ENCODE measurements at regions not wholly inside any gene's neighbourhood (a gene's known extent, or its start where the extent isn't known, plus 50 kb on each side); places are given as distances from the start of the nearest gene placed in this dataset.
"Not testable (repeated sequence)": the region's sequence is repeated elsewhere in the genome, so short reads cannot be mapped to it uniquely, and the experiment has no call there.

GRCh38 chr6:112575309-112575834, 228.2 kb downstream of the RFPL4B start:
- intact Hi-C loops (cut with micrococcal nuclease) = no loop called here

- intact Hi-C loops (cut with micrococcal nuclease) = no loop called here
These were observed 229.3 kb downstream of the RFPL4B start for GRCh38 chr6:112576423-112576822.

DNA sequence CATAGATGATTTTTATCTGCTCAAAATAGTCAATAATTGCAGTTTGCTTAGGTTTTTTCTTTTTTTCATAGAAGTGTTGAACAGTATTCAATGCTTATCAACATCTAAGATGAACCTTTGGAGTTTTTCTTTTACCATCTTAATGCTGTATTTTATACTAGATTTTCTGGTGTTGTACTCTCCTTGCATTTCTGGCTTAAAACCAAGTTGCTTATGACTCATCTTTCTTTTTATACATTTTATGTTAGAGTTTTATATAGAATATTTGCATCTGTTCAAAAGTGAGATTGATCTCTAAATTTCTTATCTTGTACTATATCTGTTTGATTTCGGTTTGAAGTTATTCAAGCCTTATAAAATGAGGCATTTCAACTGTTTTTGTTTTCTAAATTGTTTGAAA, 232.5 kb downstream of the RFPL4B start:
- intact Hi-C loops (cut with micrococcal nuclease) = no loop called here

- intact Hi-C loops (cut with micrococcal nuclease) = no loop called here
These were observed 233.9 kb downstream of the RFPL4B start for GRCh38 chr6:112581015-112581414.

DNA sequence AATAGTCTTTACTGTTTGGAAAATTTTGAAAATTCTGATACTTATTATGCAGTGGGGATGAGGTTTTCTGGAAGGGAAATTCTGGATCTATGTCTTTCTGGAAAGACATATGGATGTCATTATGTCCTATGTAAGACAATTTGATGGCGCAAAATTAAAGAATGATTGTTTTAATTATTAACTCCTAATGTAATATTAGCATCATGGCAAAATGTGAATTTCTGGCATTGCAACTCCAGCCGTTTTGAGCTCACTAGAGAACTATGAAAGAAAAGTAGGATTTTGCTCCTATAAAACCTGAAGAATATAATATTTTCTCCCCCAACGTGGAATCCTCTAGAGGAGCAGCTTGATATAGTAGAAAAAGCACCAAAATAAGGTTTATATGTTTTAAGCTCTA, 243.2 kb downstream of the RFPL4B start:
- intact Hi-C loops (cut with micrococcal nuclease) = no loop called here

- intact Hi-C loops (cut with micrococcal nuclease) = no loop called here
These were observed 244.2 kb downstream of the RFPL4B start for GRCh38 chr6:112591329-112591728.

- intact Hi-C loops (cut with micrococcal nuclease) = no loop called here
These were observed 245.0 kb downstream of the RFPL4B start for GRCh38 chr6:112592159-112592558.

GRCh38 chr6:112594886-112595594, 247.9 kb downstream of the RFPL4B start:
- intact Hi-C loops (cut with micrococcal nuclease) = no loop called here

- intact Hi-C loops (cut with micrococcal nuclease) = no loop called here
These were observed 248.7 kb downstream of the RFPL4B start for GRCh38 chr6:112595841-112596240.

- intact Hi-C loops (cut with micrococcal nuclease) = no loop called here
These were observed 250.0 kb downstream of the RFPL4B start for GRCh38 chr6:112597176-112597575.

DNA sequence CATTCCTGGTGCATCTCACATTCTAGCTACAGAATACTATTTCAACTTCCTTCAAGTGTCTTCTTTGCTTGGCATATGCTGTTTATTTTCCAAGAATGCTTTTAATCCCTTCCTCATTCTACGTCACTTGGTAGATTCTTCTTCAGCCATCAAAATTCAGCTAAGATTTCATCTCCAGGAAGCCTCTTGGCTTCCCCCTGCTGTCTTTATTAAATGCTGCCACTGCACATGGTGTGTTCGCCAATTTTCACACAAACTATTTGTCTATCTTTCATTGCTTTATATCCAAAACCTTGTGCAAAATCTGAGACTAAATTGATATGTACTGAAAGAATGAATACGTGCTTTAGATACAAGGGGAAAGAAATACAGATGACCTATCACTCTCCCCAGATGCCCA, 253.0 kb downstream of the RFPL4B start:
- intact Hi-C loops (cut with micrococcal nuclease) = no loop called here

- intact Hi-C loops (cut with micrococcal nuclease) = no loop called here
These were observed 256.6 kb downstream of the RFPL4B start for GRCh38 chr6:112603726-112604125.

DNA sequence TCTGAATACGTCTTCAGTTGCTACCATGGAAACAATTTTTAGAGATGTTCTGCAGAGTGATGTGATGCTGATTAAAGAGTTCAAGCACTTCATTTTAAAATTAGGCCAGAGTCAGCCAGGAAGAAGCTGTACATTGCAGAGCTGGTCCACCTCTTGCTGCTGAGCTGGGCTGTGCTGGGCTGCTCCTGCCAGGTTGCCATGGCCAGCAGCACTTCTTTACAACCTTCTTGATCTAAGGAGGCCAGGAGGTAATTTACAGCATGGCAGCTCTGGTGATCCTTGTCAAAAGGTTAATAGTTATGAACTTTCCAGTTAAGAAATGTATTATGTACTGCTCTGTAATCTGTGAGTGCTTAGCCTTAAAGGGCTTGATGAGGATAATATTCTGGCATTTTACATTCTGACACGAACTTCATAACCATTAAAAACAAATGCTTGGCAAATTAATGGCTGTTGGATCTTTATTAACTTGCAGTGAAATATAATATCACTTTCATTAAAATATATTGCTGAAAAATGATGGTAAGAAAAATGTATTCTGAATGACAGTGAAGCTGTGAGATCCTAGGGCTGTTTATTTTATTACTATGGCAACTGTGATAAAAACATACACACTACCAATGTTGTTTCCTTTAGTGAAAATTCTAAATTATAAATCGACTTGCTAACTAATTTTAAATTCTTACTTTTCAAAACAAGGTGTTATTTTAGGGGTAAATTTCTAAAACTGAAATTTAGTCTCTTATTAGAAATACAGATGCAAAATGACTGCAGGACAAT, 259.7 kb downstream of the RFPL4B start:
- intact Hi-C loops (cut with micrococcal nuclease) = no loop called here

DNA sequence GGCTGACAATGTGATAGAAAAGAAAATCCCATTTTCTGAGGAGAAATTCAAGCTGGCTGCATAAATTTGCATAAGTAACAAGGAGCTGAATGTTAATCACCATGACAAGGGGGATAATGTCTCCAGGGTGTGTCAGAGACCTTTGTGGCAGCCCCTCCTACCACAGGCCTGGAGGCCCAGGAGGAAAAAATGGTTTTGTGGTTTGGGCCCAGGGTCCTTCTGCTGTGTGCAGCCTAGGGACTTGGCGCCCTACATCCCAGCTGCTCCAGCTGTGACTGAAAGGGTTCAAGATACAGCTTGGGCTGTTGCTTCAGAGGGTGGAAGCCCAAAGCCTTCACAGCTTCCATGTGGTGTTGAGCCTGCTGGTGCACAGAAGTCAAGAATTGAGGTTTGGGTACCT, 261.8 kb downstream of the RFPL4B start:
- intact Hi-C loops (cut with micrococcal nuclease) = not testable (repeated sequence)

DNA sequence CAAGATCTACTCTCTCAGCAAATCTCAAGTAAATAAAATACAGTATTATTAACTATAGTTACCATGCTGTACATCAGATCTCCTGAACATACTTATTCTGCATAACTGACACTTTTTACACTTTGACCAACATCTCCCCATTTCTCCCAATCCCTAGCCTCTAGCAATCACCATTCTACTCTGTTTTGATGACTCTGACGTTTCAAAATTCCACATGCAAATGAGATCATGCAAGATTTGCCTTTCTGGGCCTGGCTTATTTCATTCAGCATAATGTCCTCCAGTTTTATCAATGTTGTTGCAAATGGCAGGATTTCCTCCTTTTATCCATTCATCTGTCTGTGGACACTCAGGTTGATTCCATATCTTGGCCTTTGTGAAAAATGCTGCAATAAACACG, 266.3 kb downstream of the RFPL4B start:
- intact Hi-C loops (cut with micrococcal nuclease) = no loop called here

- intact Hi-C loops (cut with micrococcal nuclease) = no loop called here
These were observed 271.7 kb downstream of the RFPL4B start for GRCh38 chr6:112618849-112619248.

DNA sequence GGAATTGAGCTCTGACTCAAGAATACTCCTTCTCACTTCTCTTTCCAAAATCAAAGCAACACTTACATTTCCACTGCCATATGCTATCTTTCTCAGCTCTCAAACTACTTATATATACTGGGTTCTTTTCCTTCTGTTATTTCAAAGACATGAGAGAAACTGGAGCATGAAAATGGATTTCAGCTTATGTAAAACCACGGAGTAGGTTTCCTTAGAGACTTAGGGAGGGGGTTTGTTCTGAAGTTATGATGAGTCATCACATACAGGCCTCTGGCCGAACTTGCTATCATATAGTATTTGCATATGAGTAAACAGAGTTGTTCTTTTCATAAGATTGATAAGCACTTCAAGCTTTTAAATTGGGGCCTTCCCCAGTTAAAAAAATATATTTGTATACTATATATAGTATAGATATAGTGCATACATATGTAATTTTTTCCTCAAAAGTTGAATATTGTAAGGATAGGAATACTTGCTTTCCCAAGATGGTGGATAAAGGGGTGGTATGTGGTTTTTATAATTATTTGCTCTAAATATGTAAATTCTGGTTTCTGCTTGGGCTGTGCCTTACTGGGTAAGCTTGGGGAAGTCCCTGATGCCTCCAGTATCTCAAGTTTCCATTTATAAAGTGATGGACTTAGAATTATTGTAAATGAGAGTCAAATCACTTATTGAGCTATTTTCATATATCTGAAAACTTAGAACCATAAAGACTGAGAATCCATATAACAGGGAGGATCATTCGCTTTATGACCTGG, 273.9 kb downstream of the RFPL4B start:
- intact Hi-C loops (cut with micrococcal nuclease) = no loop called here

- intact Hi-C loops (cut with micrococcal nuclease) = no loop called here
These were observed 274.9 kb downstream of the RFPL4B start for GRCh38 chr6:112622036-112622435.

DNA sequence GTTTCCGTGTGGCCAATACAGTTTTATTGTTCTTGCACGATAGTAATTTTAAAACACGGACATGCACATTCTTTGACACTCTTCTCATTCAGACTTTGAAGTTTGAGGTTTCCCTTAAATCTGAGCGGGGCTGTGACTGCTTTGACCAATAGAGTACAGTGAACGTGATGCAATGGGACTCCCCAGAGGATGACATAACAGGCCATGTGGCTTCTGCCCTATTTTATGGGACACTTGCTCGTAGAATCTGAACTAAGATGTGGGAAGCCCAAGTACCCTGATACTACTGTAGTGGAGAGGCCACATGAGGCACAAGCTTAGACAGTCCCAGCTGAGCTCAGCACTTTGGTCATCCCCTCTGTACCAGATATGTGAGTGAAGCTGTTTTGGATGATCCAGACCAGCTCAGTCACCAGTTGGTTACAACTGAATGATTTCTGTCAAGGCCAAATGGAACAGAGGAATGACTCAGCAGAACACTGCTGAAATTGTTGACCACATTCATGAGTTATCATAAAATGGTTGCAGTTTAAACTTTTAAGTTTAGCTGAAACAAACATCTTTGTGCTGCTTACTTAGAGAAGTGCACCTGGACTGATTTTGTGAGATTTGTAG, 279.4 kb downstream of the RFPL4B start:
- intact Hi-C loops (cut with micrococcal nuclease) = no loop called here

DNA sequence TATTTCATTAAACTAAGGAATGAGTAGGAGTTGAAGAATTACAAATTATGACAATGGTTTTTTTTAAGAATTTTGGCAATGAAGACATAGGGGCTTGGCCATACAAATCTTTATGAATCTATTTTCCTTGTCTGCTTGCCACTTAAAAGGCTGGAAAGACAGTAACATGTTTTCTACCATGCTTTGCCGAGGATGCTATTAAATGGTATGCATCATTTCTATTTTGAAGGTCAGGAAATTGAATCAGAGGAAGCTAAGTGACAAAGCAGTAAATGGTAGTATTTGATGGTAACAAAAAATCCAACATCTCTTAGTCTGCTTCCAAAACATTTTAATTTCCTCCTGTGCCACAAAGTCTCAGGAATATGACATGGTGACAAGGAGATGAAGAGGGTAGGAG, 287.2 kb downstream of the RFPL4B start:
- intact Hi-C loops (cut with micrococcal nuclease) = no loop called here

GRCh38 chr6:112636650-112637262, 289.6 kb downstream of the RFPL4B start:
- intact Hi-C loops (cut with micrococcal nuclease) = no loop called here

Measured in T-helper 1 cell treated with Interleukin-12 subunit alpha and Interleukin-12 subunit beta and Interleukin-4 antibody, amounts not matched to agents 30 ng/mL and 1 ng/mL, for 36 hours (primary cell).